Upper lobe of left lung (tissue), 6 donors: ENCODE measurements at regions not wholly inside any gene's neighbourhood (a gene's known extent, or its start where the extent isn't known, plus 50 kb on each side); places are given as distances from the start of the nearest gene placed in this dataset.

Experiments used
- ATAC-seq, 2 donors: fragments of 200-7000 bp; cut with Tn5 transposase; one replicate each; pipeline ENCODE4 v1.9.1; 2022; ENCODE audit warnings: mild to moderate bottlenecking in 2 of 2, moderate library complexity in 2 of 2; ENCODE audit not compliant: low FRiP score in 2 of 2
- DNase-seq, 2 donors: peaks; one replicate each; pipeline ENCODE4 v3.0.0-alpha.2; 2019 to 2020
- H3K27ac ChIP-seq, 4 donors: fragments of 200-600 bp; sonication (generic); one replicate each; pipeline ENCODE4 v1.5.1; 2016 to 2019
- H3K27me3 ChIP-seq, 4 donors: fragments of 200-600 bp; sonication (generic); one replicate each; pipeline ENCODE4 v1.5.1; 2017 to 2019
- H3K36me3 ChIP-seq, 4 donors: fragments of 200-600 bp; sonication (generic); one replicate each; pipeline ENCODE4 v1.5.1; 2016 to 2019
- H3K4me1 ChIP-seq, 4 donors: fragments of 200-600 bp; sonication (generic); one replicate each; pipeline ENCODE4 v1.5.1; 2018 to 2019
- H3K4me3 ChIP-seq, 4 donors: fragments of 200-600 bp; sonication (generic); one replicate each; pipeline ENCODE4 v1.5.1; 2017 to 2019; ENCODE audit warnings: mild to moderate bottlenecking in 2 of 4, moderate library complexity in 1 of 4
- H3K9me3 ChIP-seq, 4 donors: fragments of 200-600 bp; sonication (generic); one replicate each; pipeline ENCODE4 v1.5.1; 2018 to 2019
- CTCF ChIP-seq, 6 experiments: fragments of 450-650 bp in 4 of 6; fragments of 200-600 bp in 2 of 6; sonication (generic) in 2 of 6; IDR thresholded peaks; one replicate each; pipeline ENCODE4 v1.5.1; 2016 to 2019; ENCODE audit warnings: antibody characterized with exemption in 6 of 6
- EP300 ChIP-seq, 4 donors: sonication (generic); formaldehyde crosslinking; IDR thresholded peaks; one replicate each; pipeline ENCODE4 v1.5.1; 2017; ENCODE audit warnings: antibody characterized with exemption in 4 of 4, control low read depth in 2 of 4
- POLR2A ChIP-seq, 4 donors: fragments of 450-650 bp; IDR thresholded peaks; one replicate each; pipeline ENCODE4 v1.5.1; 2016 to 2017; ENCODE audit warnings: antibody characterized with exemption in 4 of 4, mild to moderate bottlenecking in 2 of 4
- POLR2AphosphoS5 ChIP-seq, 2 donors: sonication (generic); formaldehyde crosslinking; IDR thresholded peaks; one replicate each; pipeline ENCODE4 v1.5.1; 2017; ENCODE audit warnings: antibody characterized with exemption in 2 of 2
- WGBS, 2 donors: methylation state at CpG; one replicate each; pipeline ENCODE4 v1.1.5; 2017 to 2018; 5-methylcytosine and 5-hydroxymethylcytosine counted together
- donor health status: DM: no; HTN: no; CAD: no; lungs with moderate emphysema.
- donor health status: DM: no; HTN: yes; CAD: no; lungs with severe emphysema.

DNA sequence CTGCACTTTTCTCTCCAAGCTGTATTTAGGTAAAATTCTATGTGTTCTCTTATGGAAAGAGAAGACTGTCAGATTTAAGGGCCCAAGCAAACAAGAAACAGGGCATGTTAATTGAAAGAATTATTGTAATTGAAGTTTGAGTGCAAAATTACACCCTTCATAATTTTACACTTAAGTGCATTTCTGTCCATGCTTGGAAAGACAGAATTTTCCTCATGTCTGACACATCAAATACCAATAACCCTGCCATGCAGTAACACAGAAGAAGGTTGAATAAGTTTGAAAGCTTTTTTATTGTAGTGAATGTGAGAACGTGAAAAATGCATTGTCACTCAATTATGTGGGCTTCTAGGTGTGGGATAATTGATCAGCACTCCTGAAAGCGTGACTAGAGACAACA lies 52.9 kb upstream of the PARD3B start:
- no peaks in the 10 kb centered on the region for H3K4me1 ChIP-seq
- no peaks in the 10 kb centered on the region for H3K36me3 ChIP-seq
- H3K27me3 ChIP-seq = no peaks in the 10 kb centered on the region
- H3K27ac ChIP-seq = no peak overlapping the region
- no peaks in the 10 kb centered on the region for H3K9me3 ChIP-seq
- H3K4me3 ChIP-seq = no peak overlapping the region
- TF ChIP-seq POLR2A (IDR thresholded peaks at IDR 0.05) (no peak), EP300 (IDR thresholded peaks at IDR 0.05) (no peak), CTCF (IDR thresholded peaks at IDR 0.05) (no peak), POLR2AphosphoS5 (IDR thresholded peaks at IDR 0.05) (no peak)
- 88 to 93% methylated on average over 2 of the region's 2 CpGs for WGBS, 2 donors
- no peak for ATAC-seq
- DNase-seq = no peak

GRCh38 chr2:204494681-204495080 lies 50.6 kb upstream of the PARD3B start:
- WGBS, 2 donors = 75 to 83% methylated on average over 3 of the region's 3 CpGs
- H3K27ac ChIP-seq = no peak overlapping the region
- H3K4me1 ChIP-seq = no peaks in the 10 kb centered on the region
- ATAC-seq (no peak), DNase-seq (no peak)
- H3K4me3 ChIP-seq = no peak overlapping the region
- no peak for TF ChIP-seq POLR2AphosphoS5 (IDR thresholded peaks at IDR 0.05)
- TF ChIP-seq CTCF (IDR thresholded peaks at IDR 0.05) = no peak
- no peak for TF ChIP-seq EP300 (IDR thresholded peaks at IDR 0.05)
- TF ChIP-seq POLR2A (IDR thresholded peaks at IDR 0.05) = no peak
- H3K36me3 ChIP-seq = no peaks in the 10 kb centered on the region
- no peaks in the 10 kb centered on the region for H3K9me3 ChIP-seq
- H3K27me3 ChIP-seq = no peaks in the 10 kb centered on the region

DNA sequence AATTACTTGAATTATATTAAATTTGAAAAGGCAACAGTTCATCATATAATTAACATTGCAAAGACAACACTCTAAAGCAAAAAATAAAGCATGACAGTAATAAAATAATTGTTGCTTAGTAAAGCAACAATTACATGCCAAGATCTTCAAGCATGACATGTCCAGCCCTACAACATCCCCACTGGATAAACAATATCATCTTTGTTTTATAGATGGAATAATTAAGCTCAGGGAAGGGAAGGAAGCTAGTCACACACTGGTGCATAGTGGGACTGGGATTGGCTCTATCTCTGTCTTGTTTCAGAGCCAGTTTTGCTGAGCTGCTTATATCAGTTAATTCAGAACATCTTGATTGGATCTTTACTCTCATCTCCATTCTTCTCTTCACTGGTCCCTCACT lies 49.9 kb upstream of the PARD3B start:
- Histone ChIP-seq H3K27me3 (no peaks in the 10 kb centered on the region), H3K4me1 (no peaks in the 10 kb centered on the region), H3K9me3 (no peaks in the 10 kb centered on the region), H3K27ac (no peak overlapping the region), H3K36me3 (no peaks in the 10 kb centered on the region), H3K4me3 (no peak overlapping the region)
- ATAC-seq (no peak), DNase-seq (no peak)
- TF ChIP-seq POLR2AphosphoS5 (IDR thresholded peaks at IDR 0.05) (no peak), CTCF (IDR thresholded peaks at IDR 0.05) (no peak), EP300 (IDR thresholded peaks at IDR 0.05) (no peak), POLR2A (IDR thresholded peaks at IDR 0.05) (no peak)
